ENCODE measurements at regions not wholly inside any gene's neighbourhood (a gene's known extent, or its start where the extent isn't known, plus 50 kb on each side); places are given as distances from the start of the nearest gene placed in this dataset.

- TF ChIP-seq, protein P1, sequence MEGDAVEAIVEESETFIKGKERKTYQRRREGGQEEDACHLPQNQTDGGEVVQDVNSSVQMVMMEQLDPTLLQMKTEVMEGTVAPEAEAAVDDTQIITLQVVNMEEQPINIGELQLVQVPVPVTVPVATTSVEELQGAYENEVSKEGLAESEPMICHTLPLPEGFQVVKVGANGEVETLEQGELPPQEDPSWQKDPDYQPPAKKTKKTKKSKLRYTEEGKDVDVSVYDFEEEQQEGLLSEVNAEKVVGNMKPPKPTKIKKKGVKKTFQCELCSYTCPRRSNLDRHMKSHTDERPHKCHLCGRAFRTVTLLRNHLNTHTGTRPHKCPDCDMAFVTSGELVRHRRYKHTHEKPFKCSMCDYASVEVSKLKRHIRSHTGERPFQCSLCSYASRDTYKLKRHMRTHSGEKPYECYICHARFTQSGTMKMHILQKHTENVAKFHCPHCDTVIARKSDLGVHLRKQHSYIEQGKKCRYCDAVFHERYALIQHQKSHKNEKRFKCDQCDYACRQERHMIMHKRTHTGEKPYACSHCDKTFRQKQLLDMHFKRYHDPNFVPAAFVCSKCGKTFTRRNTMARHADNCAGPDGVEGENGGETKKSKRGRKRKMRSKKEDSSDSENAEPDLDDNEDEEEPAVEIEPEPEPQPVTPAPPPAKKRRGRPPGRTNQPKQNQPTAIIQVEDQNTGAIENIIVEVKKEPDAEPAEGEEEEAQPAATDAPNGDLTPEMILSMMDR (conservative IDR thresholded peaks at IDR 0.05), result no peak
- TF ChIP-seq ZFX (IDR thresholded peaks at IDR 0.05), result no peak
- H3K27ac ChIP-seq, result no peak overlapping the region
Observed at GRCh38 chr5:173430394-173430793, 102.2 kb upstream of the STC2 start.

- TF ChIP-seq, protein P1 (conservative IDR thresholded peaks at IDR 0.05), result no peak
- no peak for TF ChIP-seq ZFX (IDR thresholded peaks at IDR 0.05)
- no peak overlapping the region for H3K27ac ChIP-seq
Observed at GRCh38 chr5:173429489-173430150, 101.4 kb upstream of the STC2 start.

GRCh38 chr5:173423452-173424117 lies 95.4 kb upstream of the STC2 start:
- no peak for TF ChIP-seq ZFX (IDR thresholded peaks at IDR 0.05)
- TF ChIP-seq, protein P1 (conservative IDR thresholded peaks at IDR 0.05), result no peak
- H3K27ac ChIP-seq, result no peak overlapping the region

GRCh38 chr5:173420108-173420507 lies 91.9 kb upstream of the STC2 start:
- H3K27ac ChIP-seq, result no peak overlapping the region
- TF ChIP-seq ZFX (IDR thresholded peaks at IDR 0.05), result no peak
- TF ChIP-seq, protein P1 (conservative IDR thresholded peaks at IDR 0.05), result no peak

GRCh38 chr5:173413471-173413982 lies 85.3 kb upstream of the STC2 start:
- no peak for TF ChIP-seq ZFX (IDR thresholded peaks at IDR 0.05)
- TF ChIP-seq, protein P1 (conservative IDR thresholded peaks at IDR 0.05), result no peak

GRCh38 chr5:173412566-173412965 lies 84.4 kb upstream of the STC2 start:
- no peak for TF ChIP-seq ZFX (IDR thresholded peaks at IDR 0.05)
- TF ChIP-seq, protein P1 (conservative IDR thresholded peaks at IDR 0.05), result no peak
- H3K27ac ChIP-seq, result no peak overlapping the region

More at GRCh38 chr5:173413471-173413982, 85.3 kb upstream of the STC2 start:
- no peak overlapping the region for H3K27ac ChIP-seq

All from C4-2B (cell line).